H1 (cell line): ENCODE measurements at regions not wholly inside any gene's neighbourhood (a gene's known extent, or its start where the extent isn't known, plus 50 kb on each side); places are given as distances from the start of the nearest gene placed in this dataset.

Experiments used
- CHD7 ChIP-seq: fragments of 300-600 bp; sonication (generic); IDR thresholded peaks from 2 replicates; pipeline ENCODE4 v1.7.1; 2012; ENCODE audit warnings: low read length, moderate library complexity, mild to moderate bottlenecking, inconsistent platforms; ENCODE audit not compliant: insufficient replicate concordance
- RAD21 ChIP-seq, 2 experiments: IDR thresholded peaks in 1 of 2; conservative IDR thresholded peaks in 1 of 2; 2 replicates each; pipeline ENCODE4 v1.6.1; 2011; ENCODE audit warnings: low read depth in 2 of 2, low read length in 2 of 2, improper control_type of control experiment in 1 of 2, inconsistent platforms in 1 of 2, mild to moderate bottlenecking in 1 of 2, moderate library complexity in 1 of 2

- TF ChIP-seq CHD7: no peak
- TF ChIP-seq RAD21 (IDR thresholded peaks at IDR 0.05 in 1 of 2, conservative IDR thresholded peaks at IDR 0.05 in 1 of 2; ENCODE audit: low read depth in 2 of 2, low read length in 2 of 2): peak in 1 of 2 experiments; percentile 22; a peak in 1 of 4 replicates
These were observed 1351.9 kb downstream of the BRD1 start (continued) for GRCh38 chr22:48475661-48476345.
